Epithelial cell of esophagus (primary cell): ENCODE measurements at regions not wholly inside any gene's neighbourhood (a gene's known extent, or its start where the extent isn't known, plus 50 kb on each side); places are given as distances from the start of the nearest gene placed in this dataset.

Source experiments
- DNase-seq: peaks from one replicate; pipeline ENCODE4 v3.0.0; 2010; ENCODE audit warnings: low read depth
- H3K4me3 ChIP-seq: 2 replicates; pipeline ENCODE4 v1.5.1; 2011; ENCODE audit warnings: mild to moderate bottlenecking, low read length, control low read depth
- CTCF ChIP-seq: IDR thresholded peaks from 2 replicates; pipeline ENCODE4 v1.5.1; 2011; ENCODE audit warnings: low read depth, mild to moderate bottlenecking, low read length, control low read depth, inconsistent platforms; ENCODE audit not compliant: insufficient read depth; ENCODE audit errors: missing control alignments

DNA sequence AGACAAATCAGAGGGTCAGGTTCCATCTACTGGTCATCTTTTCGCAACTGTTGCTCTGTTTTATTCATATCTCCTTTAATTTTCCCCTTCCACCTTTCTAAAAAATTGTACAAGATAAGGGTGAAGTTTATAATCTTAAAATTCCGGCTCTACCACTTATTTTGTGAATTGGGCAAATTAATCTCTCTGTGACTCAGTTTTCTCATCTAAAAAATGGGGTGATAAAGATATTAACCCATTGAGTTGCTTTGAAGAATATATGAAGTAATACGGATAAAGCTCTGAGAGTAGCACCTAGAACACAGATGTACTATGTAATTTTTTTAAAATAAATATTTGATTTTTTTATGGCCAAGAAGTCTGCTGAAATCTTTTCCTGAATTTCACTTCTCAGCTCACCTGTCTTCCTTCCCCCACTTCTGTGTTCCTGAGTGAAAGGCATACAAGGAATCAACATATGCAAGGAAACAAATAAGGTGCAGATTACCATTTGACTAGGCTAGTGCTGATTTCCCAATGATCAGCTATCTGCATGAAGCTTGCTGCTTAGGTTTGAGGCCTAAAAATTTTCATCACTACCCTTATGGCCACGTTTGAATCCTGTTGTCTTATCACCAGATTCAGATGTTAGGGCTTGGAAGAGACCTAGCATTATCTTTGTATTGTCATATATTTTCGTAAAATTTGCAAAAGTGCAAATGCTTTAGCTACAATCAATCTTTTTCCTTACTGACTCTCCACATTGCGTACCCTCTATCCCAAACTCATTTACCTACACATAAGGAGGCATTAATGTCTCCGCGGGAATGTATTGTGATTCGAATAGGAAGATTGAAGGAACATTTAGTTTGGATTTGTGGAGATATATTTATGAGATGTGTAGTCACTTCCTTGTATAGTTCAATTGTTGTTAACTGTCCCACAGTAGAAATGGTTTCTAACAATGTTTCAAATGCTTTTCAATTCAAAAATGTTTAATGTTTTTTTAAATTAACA, 718.3 kb upstream of the PTBP2 start:
- DNase-seq, result no peak
- no peak overlapping the region for H3K4me3 ChIP-seq
- no peak for TF ChIP-seq CTCF

DNA sequence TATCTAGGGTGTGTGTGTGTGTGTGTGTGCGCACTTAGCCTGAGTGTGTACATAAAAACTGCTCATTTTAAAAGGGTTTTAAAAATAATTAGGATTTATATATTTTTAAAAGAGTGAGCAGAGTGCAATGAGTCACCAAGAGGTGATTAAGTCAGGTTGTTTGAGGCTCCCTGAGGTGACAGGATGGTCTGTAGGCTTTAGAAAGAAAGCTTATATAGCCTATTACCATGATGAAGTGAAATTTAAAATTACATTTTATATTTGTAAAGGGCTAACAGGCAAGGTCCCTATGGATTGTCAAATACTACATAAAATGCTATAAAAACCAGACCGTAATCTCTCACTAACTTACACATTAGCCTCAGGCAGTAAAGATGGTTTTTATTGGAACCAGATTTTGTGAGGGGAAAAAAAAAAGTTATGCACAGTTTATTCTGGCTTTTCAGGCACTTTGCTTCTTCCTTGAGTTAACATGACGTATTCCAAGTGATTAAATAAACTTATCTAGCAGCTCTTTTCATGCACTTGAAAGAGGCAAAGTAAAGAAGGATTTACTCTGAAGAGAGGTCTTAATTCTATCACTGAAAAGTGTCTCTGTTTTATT, 711.7 kb upstream of the PTBP2 start:
- peak; percentile 2 for DNase-seq
- TF ChIP-seq CTCF, result no peak
- no peak overlapping the region for H3K4me3 ChIP-seq

- no peak overlapping the region for H3K4me3 ChIP-seq
- TF ChIP-seq CTCF, result no peak
- no peak for DNase-seq
Observed at GRCh38 chr1:96011606-96012005, 710.0 kb upstream of the PTBP2 start.

DNA sequence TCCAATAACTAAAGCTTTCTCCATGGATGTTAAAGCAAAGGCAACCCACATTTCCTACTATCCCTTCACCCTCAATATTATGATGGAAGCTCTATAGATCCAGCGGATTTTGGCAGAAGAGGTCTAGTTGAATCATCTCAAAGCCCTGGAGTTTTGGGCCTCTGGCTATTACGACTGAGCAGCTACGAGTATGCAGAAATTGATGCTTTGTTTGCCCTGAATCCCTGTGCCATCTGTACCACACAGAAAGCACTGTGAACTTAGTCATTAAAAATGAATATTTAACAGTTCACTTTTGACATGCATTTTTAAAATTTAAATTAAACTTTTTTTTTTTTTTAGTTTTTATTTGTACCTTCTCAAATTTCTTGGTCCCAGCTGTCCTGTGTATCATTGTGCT, 705.4 kb upstream of the PTBP2 start:
- TF ChIP-seq CTCF, result no peak
- DNase-seq, result no peak

GRCh38 chr1:96020378-96020777, 701.2 kb upstream of the PTBP2 start:
- no peak overlapping the region for H3K4me3 ChIP-seq
- TF ChIP-seq CTCF, result no peak
- DNase-seq, result no peak

More for the DNA sequence above, 705.4 kb upstream of the PTBP2 start:
- no peak overlapping the region for H3K4me3 ChIP-seq

DNA sequence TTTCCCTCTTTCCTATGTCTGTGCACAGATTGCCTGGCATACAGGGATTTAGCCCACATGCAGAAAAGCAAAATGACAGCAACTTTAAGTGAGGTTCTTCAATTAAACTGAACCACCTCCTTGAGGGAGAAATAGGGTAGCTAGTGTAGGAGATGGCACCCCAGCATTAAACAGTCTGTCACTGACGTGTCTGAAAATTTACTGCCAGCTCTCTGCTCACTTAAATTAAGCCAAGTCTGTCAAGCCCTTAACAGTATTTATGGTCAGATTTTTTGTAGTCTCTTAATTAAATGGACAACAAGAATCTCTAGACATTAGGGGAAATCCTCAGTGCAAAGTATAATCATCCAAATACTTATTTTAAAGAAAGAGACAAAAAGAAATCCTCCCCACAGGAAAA, 696.5 kb upstream of the PTBP2 start:
- H3K4me3 ChIP-seq, result no peak overlapping the region
- no peak for TF ChIP-seq CTCF
- DNase-seq, result no peak

DNA sequence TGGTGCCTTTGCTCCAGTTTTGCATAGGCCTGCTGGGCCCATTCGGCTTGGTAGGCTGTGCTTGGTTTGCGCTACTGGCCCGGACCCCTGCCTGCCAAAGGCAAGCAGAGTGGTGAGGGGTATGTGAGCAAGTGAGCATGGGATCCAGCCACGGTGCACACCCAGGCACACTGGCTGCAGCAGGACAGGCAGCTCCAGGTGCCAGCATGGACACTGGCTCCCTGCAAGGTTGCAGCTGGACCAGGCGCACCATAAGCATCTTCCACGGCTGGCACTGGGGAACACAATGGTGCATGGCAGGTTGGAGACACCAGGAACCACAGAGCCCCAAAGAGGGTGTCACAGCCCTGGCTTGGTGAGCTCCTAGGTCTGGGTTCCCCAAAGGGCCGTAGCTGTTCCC, 693.5 kb upstream of the PTBP2 start:
- no peak overlapping the region for H3K4me3 ChIP-seq
- no peak for DNase-seq
- TF ChIP-seq CTCF, result no peak
